ENCODE measurements at regions not wholly inside any gene's neighbourhood (a gene's known extent, or its start where the extent isn't known, plus 50 kb on each side); places are given as distances from the start of the nearest gene placed in this dataset.

DNA sequence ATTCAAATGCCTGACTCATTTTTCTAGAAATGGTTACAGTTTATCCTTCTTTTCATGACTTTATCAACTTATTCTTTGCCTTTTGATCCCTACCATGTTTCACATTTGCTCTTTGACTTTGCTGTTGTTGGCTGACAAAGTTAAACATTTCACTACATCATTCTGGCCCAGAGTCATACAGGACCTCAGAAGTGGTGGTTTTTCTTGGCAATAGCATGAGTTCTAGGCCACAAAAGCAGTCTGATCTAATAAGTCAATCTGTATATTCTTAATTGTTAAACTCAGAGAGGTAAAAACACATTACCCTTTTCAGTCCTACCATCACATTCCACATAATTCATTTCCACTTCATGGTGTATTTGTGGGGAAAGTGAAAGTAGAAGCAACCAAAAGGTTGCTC lies 763.2 kb upstream of the TENM4 start:
- no peak for DNase-seq (ENCODE audit: low spot score)
- in situ Hi-C loops (cut with MboI; ENCODE audit: low pct_unique_long_range_greater_than_20kb, low sequenced_read_pairs, unreplicated experiment) = no loop called here
- TF ChIP-seq, protein P1, sequence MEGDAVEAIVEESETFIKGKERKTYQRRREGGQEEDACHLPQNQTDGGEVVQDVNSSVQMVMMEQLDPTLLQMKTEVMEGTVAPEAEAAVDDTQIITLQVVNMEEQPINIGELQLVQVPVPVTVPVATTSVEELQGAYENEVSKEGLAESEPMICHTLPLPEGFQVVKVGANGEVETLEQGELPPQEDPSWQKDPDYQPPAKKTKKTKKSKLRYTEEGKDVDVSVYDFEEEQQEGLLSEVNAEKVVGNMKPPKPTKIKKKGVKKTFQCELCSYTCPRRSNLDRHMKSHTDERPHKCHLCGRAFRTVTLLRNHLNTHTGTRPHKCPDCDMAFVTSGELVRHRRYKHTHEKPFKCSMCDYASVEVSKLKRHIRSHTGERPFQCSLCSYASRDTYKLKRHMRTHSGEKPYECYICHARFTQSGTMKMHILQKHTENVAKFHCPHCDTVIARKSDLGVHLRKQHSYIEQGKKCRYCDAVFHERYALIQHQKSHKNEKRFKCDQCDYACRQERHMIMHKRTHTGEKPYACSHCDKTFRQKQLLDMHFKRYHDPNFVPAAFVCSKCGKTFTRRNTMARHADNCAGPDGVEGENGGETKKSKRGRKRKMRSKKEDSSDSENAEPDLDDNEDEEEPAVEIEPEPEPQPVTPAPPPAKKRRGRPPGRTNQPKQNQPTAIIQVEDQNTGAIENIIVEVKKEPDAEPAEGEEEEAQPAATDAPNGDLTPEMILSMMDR (IDR thresholded peaks at IDR 0.05; ENCODE audit: extremely low read depth, insufficient read depth, missing control alignments) = no peak

DNA sequence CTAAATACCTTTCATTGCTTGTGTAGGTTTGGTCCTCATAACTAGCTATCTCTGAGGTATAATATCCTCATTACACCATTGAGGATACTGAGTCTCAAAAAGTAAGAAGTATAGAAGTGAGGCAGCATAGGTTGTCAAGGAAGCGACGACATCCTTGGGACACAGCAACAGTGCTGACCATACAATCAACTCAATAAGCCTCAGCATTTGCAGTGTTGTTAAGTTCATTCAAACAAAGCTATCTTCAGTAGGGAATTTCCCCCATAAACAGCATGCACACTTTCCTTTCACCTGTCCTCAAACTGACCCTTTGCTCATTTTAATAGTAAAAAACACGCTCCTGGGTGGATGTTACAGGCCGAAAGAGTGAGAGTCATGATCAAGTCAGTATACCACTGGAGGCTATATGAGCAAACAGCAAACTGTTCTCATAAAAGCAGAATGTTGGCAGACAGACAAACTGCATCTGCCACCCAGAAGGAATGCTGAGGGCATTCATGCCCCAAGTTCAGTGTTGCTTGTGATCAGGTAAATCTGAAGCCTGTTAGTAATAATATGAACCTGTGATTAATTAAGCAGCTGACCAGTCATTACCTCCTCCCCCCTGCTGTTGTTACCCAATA lies 756.2 kb upstream of the TENM4 start:
- TF ChIP-seq, protein P1 (IDR thresholded peaks at IDR 0.05; ENCODE audit: extremely low read depth, insufficient read depth, missing control alignments) = no peak
- in situ Hi-C loops (cut with MboI; ENCODE audit: low pct_unique_long_range_greater_than_20kb, low sequenced_read_pairs, unreplicated experiment) = no loop called here
- DNase-seq (ENCODE audit: low spot score) = no peak

DNA sequence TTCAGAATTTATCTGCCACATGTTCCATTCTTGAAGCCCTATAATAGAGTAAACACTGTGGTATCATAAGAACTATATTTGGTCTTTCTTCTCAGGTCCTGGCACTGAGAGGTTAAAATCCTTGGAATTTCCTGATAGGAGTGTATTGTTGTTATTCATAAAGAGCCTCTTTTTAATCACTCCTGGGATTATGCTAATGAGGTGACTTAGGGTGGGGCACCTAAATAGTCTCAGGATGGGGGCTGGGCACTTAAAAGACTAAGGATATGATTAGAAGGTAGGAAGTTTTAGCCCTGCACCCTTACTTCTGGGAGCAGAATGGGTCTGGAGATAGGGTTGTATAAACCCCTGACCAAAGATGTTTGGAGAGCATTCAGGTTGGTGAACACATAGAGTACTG lies 755.2 kb upstream of the TENM4 start:
- TF ChIP-seq, protein P1 (IDR thresholded peaks at IDR 0.05; ENCODE audit: extremely low read depth, insufficient read depth, missing control alignments) = no peak
- in situ Hi-C loops (cut with MboI; ENCODE audit: low pct_unique_long_range_greater_than_20kb, low sequenced_read_pairs, unreplicated experiment) = no loop called here

DNA sequence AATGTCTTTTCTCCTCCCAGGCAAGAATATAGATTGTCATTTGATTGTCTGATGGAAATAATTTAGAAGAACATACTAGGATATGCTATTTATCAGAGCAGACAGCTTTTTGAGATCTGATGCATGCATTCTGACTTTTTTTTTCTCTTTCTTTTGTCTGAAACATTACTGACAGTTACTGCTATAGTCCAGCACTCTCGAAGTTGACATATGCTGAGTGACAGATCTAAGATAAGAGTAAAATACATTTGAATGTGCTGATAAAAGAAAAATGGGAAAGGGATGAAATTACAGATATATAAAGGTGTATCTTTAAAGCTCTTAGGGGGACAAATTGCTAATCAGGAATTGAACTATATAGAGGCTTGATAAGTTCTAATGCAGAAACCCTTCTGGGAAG lies 753.8 kb upstream of the TENM4 start:
- TF ChIP-seq, protein P1 (IDR thresholded peaks at IDR 0.05; ENCODE audit: extremely low read depth, insufficient read depth, missing control alignments) = no peak
- DNase-seq (ENCODE audit: low spot score) = no peak
- in situ Hi-C loops (cut with MboI; ENCODE audit: low pct_unique_long_range_greater_than_20kb, low sequenced_read_pairs, unreplicated experiment) = no loop called here

More for the DNA sequence above, 755.2 kb upstream of the TENM4 start:
- no peak for DNase-seq (ENCODE audit: low spot score)

DNA sequence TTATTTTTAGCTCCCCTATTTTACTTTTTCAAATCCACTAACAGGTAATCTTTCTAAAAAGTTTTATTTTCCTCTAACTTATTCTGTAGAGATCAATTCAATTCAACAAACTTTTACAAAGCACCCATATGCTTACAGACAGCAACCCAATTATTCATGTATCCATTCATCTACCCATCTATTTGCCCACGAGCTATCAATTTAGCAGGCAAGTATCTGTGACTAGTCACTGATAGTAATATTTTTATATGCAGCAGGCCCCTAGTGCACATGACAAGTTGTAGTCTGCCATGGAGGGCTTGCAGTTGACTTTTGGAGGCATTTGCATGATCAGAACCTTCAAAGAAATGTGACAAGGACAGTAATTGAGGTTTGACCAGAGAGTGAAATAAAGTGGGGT lies 753.2 kb upstream of the TENM4 start:
- TF ChIP-seq, protein P1 (IDR thresholded peaks at IDR 0.05; ENCODE audit: extremely low read depth, insufficient read depth, missing control alignments) = no peak

DNA sequence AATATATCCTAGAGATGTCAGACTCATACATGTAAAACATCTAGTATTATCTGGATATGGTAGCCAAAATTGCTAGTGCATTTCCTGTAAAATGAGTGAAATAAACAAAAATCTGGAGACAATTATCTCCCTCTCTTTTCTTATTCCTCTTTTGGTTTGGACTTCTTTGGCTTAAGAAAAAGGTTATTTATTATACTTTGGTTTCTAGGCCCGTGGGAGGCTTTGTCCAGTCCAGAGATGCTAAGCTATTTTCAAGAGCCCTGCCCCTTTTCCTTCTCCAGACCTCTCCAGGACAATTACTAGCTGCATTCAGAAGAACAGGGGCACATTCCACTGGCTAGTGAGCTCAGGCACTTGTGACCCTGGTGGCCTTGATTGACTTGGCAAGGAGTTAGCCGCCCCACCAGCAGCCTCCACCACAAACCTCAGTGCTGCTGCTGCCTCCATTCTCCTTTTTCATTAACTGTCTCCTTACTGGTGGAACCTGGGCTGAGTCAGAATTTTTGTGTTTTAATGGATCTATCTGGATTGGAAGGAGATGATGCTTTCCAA lies 747.3 kb upstream of the TENM4 start:
- TF ChIP-seq, protein P1 (IDR thresholded peaks at IDR 0.05; ENCODE audit: extremely low read depth, insufficient read depth, missing control alignments) = no peak
- no peak for DNase-seq (ENCODE audit: low spot score)
- in situ Hi-C loops (cut with MboI; ENCODE audit: low pct_unique_long_range_greater_than_20kb, low sequenced_read_pairs, unreplicated experiment) = no loop called here

More for the DNA sequence above, 753.2 kb upstream of the TENM4 start:
- no peak for DNase-seq (ENCODE audit: low spot score)
- in situ Hi-C loops (cut with MboI; ENCODE audit: low pct_unique_long_range_greater_than_20kb, low sequenced_read_pairs, unreplicated experiment) = no loop called here

Data from GM13977 (cell line).